ENCODE measurements at regions not wholly inside any gene's neighbourhood (a gene's known extent, or its start where the extent isn't known, plus 50 kb on each side); places are given as distances from the start of the nearest gene placed in this dataset.

GRCh38 chr13:106122234-106122633 is 413.2 kb downstream of the EFNB2 start:
- DNase-seq: no peak

GRCh38 chr13:106121173-106121754 is 414.2 kb downstream of the EFNB2 start:
- no peak for DNase-seq

GRCh38 chr13:106118996-106119395 is 416.5 kb downstream of the EFNB2 start:
- no peak for DNase-seq

- DNase-seq: no peak
These were observed 417.4 kb downstream of the EFNB2 start for GRCh38 chr13:106118050-106118449.

- no peak for DNase-seq
These were observed 417.8 kb downstream of the EFNB2 start for GRCh38 chr13:106117640-106118039.

- DNase-seq: no peak
These were observed 418.4 kb downstream of the EFNB2 start for GRCh38 chr13:106117035-106117434.

GRCh38 chr13:106115081-106115480 is 420.4 kb downstream of the EFNB2 start:
- no peak for DNase-seq

- DNase-seq: no peak
These were observed 421.7 kb downstream of the EFNB2 start for GRCh38 chr13:106113796-106114195.

GRCh38 chr13:106112191-106112590 is 423.3 kb downstream of the EFNB2 start:
- DNase-seq: no peak

- no peak for DNase-seq
These were observed 425.1 kb downstream of the EFNB2 start for GRCh38 chr13:106110241-106110855.

- DNase-seq: no peak
These were observed 426.1 kb downstream of the EFNB2 start for GRCh38 chr13:106109391-106109791.

GRCh38 chr13:106108346-106108745 is 427.1 kb downstream of the EFNB2 start:
- no peak for DNase-seq

GRCh38 chr13:106107061-106107460 is 428.4 kb downstream of the EFNB2 start:
- no peak for DNase-seq

GRCh38 chr13:106105153-106105552 is 430.3 kb downstream of the EFNB2 start:
- DNase-seq: no peak

GRCh38 chr13:106104281-106104901 is 431.1 kb downstream of the EFNB2 start:
- DNase-seq: no peak

- DNase-seq: no peak
These were observed 431.7 kb downstream of the EFNB2 start for GRCh38 chr13:106103779-106104178.

- DNase-seq: no peak
These were observed 432.7 kb downstream of the EFNB2 start for GRCh38 chr13:106102786-106103185.

GRCh38 chr13:106101201-106101600 is 434.3 kb downstream of the EFNB2 start:
- no peak for DNase-seq

GRCh38 chr13:106100171-106100919 is 435.1 kb downstream of the EFNB2 start:
- no peak for DNase-seq

GRCh38 chr13:106099765-106100164 is 435.7 kb downstream of the EFNB2 start:
- no peak for DNase-seq

- no peak for DNase-seq
These were observed 436.7 kb downstream of the EFNB2 start for GRCh38 chr13:106098778-106099177.

- DNase-seq: no peak
These were observed 438.8 kb downstream of the EFNB2 start for GRCh38 chr13:106096661-106097092.

- no peak for DNase-seq
These were observed 439.5 kb downstream of the EFNB2 start for GRCh38 chr13:106095919-106096318.

- DNase-seq: no peak
These were observed 440.1 kb downstream of the EFNB2 start for GRCh38 chr13:106095406-106095805.

Data from NCI-H1417 (cell line).